ENCODE measurements at regions not wholly inside any gene's neighbourhood (a gene's known extent, or its start where the extent isn't known, plus 50 kb on each side); places are given as distances from the start of the nearest gene placed in this dataset.

DNA sequence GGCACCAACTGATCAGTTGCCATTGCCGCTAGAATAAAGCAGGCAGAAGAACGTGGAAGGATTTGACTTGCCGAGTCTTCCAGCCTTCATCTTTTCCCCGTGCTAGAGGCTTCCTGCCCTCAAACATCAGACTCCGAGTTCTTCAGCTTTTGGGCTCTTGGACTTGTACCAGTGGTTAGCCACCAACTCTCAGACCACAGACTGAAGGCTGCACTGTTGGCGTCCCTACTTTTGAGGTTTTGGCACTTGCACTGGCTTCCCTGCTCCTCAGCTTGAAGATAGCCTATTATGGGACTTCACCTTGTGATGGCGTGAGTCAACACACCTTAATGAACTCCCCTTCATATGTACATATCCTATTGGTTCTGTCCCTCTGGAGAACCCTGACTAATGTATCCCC lies 57.3 kb upstream of the KCND2 start:
- no peaks in the 10 kb centered on the region for H3K27me3 Mint-ChIP-seq (ENCODE audit: insufficient read depth)
- 90 to 91% methylated on average over 6 to 7 of the region's 7 CpGs for WGBS, 2 experiments (ENCODE audit: insufficient coverage in 1 of 2, insufficient read length in 1 of 2)
- H3K27me3 ChIP-seq (ENCODE audit: control insufficient read depth, insufficient read depth, low read length, poor library complexity, severe bottlenecking): no peaks in the 10 kb centered on the region

GRCh38 chr7:120216947-120217346 lies 56.0 kb upstream of the KCND2 start:
- 85 to 93% methylated on average over 2 of the region's 2 CpGs for WGBS, 2 experiments (ENCODE audit: insufficient coverage in 1 of 2, insufficient read length in 1 of 2)
- no peaks in the 10 kb centered on the region for H3K36me3 Mint-ChIP-seq (ENCODE audit: low read depth)
- TF ChIP-seq CTCF (conservative IDR thresholded peaks at IDR 0.05): no peak
- no peak for DNase-seq
- Histone ChIP-seq H3K9me3 (ENCODE audit: control insufficient read depth, low read length) (no peaks in the 10 kb centered on the region), H3K4me1 (ENCODE audit: control insufficient read depth, insufficient read depth, low read length) (no peaks in the 10 kb centered on the region), H3K9ac (ENCODE audit: extremely low read depth, low read length, poor library complexity, severe bottlenecking) (no peak overlapping the region), H3K27me3 (ENCODE audit: control insufficient read depth, insufficient read depth, low read length, poor library complexity, severe bottlenecking) (no peaks in the 10 kb centered on the region), H3K36me3 (ENCODE audit: control insufficient read depth, insufficient read depth, low read length) (no peaks in the 10 kb centered on the region), H3K4me3 (ENCODE audit: low read length) (no peak overlapping the region), H3K27ac (ENCODE audit: low read depth, low read length) (no peak overlapping the region)
- no peak overlapping the region for H3K27ac Mint-ChIP-seq
- H3K27me3 Mint-ChIP-seq (ENCODE audit: insufficient read depth): no peaks in the 10 kb centered on the region
- peaks cover under 1% of the 10 kb centered on the region for H3K9me3 Mint-ChIP-seq
- H3K4me3 Mint-ChIP-seq: no peak overlapping the region
- no peaks in the 10 kb centered on the region for H3K4me1 Mint-ChIP-seq

More for the DNA sequence above, 57.3 kb upstream of the KCND2 start:
- H3K36me3 Mint-ChIP-seq (ENCODE audit: low read depth): no peaks in the 10 kb centered on the region
- H3K9me3 Mint-ChIP-seq: peaks cover 5% of the 10 kb centered on the region
- Histone ChIP-seq H3K36me3 (ENCODE audit: control insufficient read depth, insufficient read depth, low read length) (no peaks in the 10 kb centered on the region), H3K4me3 (ENCODE audit: low read length) (no peak overlapping the region), H3K27ac (ENCODE audit: low read depth, low read length) (no peak overlapping the region), H3K9ac (ENCODE audit: extremely low read depth, low read length, poor library complexity, severe bottlenecking) (no peak overlapping the region), H3K9me3 (ENCODE audit: control insufficient read depth, low read length) (no peaks in the 10 kb centered on the region), H3K4me1 (ENCODE audit: control insufficient read depth, insufficient read depth, low read length) (no peaks in the 10 kb centered on the region)
- no peaks in the 10 kb centered on the region for H3K4me1 Mint-ChIP-seq
- H3K4me3 Mint-ChIP-seq: no peak overlapping the region
- TF ChIP-seq CTCF (conservative IDR thresholded peaks at IDR 0.05): no peak
- DNase-seq: no peak
- no peak overlapping the region for H3K27ac Mint-ChIP-seq

DNA sequence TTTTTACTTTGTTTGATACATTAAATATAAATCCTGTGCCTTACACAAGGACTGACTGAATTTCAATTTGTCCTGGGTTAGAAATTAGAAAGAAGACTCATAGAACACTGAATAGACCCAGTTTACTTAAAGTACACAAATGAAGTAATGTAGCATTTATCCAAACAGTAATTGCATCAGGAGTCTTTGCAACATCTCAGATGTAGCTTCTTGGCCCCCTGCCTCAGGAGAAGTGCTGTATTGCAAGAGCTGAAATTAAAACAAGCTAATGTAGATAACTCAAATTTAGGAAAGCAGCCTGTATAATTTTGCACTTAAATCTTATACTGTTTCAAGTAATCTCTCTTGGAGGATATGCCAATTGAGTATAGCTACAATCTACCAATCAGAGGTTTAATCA lies 54.3 kb upstream of the KCND2 start:
- Histone ChIP-seq H3K9ac (ENCODE audit: extremely low read depth, low read length, poor library complexity, severe bottlenecking) (no peak overlapping the region), H3K4me1 (ENCODE audit: control insufficient read depth, insufficient read depth, low read length) (no peaks in the 10 kb centered on the region), H3K27ac (ENCODE audit: low read depth, low read length) (no peak overlapping the region), H3K36me3 (ENCODE audit: control insufficient read depth, insufficient read depth, low read length) (no peaks in the 10 kb centered on the region), H3K4me3 (ENCODE audit: low read length) (no peak overlapping the region), H3K27me3 (ENCODE audit: control insufficient read depth, insufficient read depth, low read length, poor library complexity, severe bottlenecking) (no peaks in the 10 kb centered on the region), H3K9me3 (ENCODE audit: control insufficient read depth, low read length) (no peaks in the 10 kb centered on the region)
- Mint-ChIP-seq H3K4me1 (no peaks in the 10 kb centered on the region), H3K27me3 (ENCODE audit: insufficient read depth) (no peaks in the 10 kb centered on the region), H3K9me3 (no peaks in the 10 kb centered on the region), H3K36me3 (ENCODE audit: low read depth) (no peaks in the 10 kb centered on the region), H3K27ac (no peak overlapping the region), H3K4me3 (no peak overlapping the region)
- TF ChIP-seq CTCF (conservative IDR thresholded peaks at IDR 0.05): no peak
- no peak for DNase-seq

Measured in endodermal cell (in vitro differentiated cells).